Mammary epithelial cell (primary cell): ENCODE measurements at regions not wholly inside any gene's neighbourhood (a gene's known extent, or its start where the extent isn't known, plus 50 kb on each side); places are given as distances from the start of the nearest gene placed in this dataset.

Source experiments
- CTCF ChIP-seq, 2 donors: IDR thresholded peaks in 1 of 2; conservative IDR thresholded peaks in 1 of 2; 2 replicates each; pipeline ENCODE4 v1.5.1; 2011 to 2012; ENCODE audit warnings: inconsistent platforms in 2 of 2, low read length in 2 of 2, mild to moderate bottlenecking in 2 of 2, control low read depth in 1 of 2, low read depth in 1 of 2; ENCODE audit not compliant: insufficient read depth in 1 of 2; ENCODE audit errors: extremely low read depth in 1 of 2
- EZH2 ChIP-seq: IDR thresholded peaks from 2 replicates; pipeline ENCODE4 v1.6.1; 2012; ENCODE audit warnings: low read length, inconsistent platforms, borderline replicate concordance

GRCh38 chr14:86521843-86522242, 991.9 kb downstream of the FLRT2 start:
- TF ChIP-seq CTCF (conservative IDR thresholded peaks at IDR 0.05 in 1 of 2, IDR thresholded peaks at IDR 0.05 in 1 of 2; ENCODE audit: extremely low read depth in 1 of 2, insufficient read depth in 1 of 2, low read depth in 1 of 2, low read length in 2 of 2) (no peak), EZH2 (no peak)
